OCI-LY3 (cell line): ENCODE measurements at regions not wholly inside any gene's neighbourhood (a gene's known extent, or its start where the extent isn't known, plus 50 kb on each side); places are given as distances from the start of the nearest gene placed in this dataset.
"Not testable (repeated sequence)": the region's sequence is repeated elsewhere in the genome, so short reads cannot be mapped to it uniquely, and the experiment has no call there.

Source experiments
- CTCF ChIP-seq: fragments of 200-600, 300-600 bp; sonication (generic); IDR thresholded peaks from 2 replicates; pipeline ENCODE4 v1.5.1; 2014; ENCODE audit warnings: antibody characterized with exemption, low read length, low read depth
- EZH2phosphoT487 ChIP-seq: fragments of 200-600 bp; shearing (Covaris generic); IDR thresholded peaks from 2 replicates; pipeline ENCODE4 v1.6.1; 2018; ENCODE audit warnings: antibody characterized with exemption, mixed run types, low read depth

DNA sequence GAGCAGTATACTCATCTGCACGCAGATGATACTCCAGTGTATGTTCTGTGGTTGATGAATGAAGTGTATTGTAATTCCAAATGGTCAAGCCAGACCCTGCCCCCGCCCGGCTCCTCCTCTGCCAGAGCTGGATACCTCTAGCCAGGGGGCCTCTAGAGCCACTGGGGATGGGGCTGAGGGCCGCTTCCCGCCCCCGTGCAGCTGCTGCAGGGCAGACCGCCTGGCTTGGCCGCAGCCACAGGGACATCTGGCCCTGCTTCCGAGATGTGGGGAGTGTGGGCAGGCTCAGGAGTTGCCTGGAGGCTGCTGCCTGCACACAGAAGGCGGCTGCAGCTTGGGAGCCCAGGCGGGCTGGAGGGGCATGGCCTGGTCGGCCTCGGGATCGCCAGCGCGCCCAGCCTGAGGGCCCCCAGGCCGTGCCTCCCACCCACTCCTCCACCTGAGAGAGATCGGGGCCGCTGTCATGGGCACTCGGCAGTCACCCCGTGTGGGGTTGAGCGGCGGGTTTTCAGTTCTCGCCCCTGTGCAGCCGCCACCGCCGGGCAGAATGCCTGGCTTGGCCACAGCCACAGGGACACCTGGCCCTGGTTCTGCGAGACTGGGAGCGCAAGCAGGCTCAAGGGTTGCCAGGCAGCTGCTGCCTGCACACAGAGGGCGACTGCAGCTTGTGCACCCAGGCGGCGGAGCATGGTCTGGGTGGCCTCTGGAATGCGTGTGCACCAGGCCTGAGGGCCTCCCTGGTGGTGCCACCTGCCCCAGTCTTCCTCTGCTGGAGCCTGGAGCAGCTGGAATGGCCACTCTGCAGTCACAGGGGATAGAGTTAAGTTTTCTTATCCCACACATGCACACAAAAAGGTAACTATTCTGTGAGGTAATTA lies 1643.7 kb downstream of the SPATA31A7 start:
- not testable (repeated sequence) for TF ChIP-seq CTCF, EZH2phosphoT487
